GM21737 (cell line): ENCODE measurements at regions not wholly inside any gene's neighbourhood (a gene's known extent, or its start where the extent isn't known, plus 50 kb on each side); places are given as distances from the start of the nearest gene placed in this dataset.
"Not testable (repeated sequence)": the region's sequence is repeated elsewhere in the genome, so short reads cannot be mapped to it uniquely, and the experiment has no call there.

Source experiments
- ATAC-seq: cut with Tn5 transposase; IDR thresholded peaks from one replicate; pipeline ENCODE4 v1.9.1; 2021; ENCODE audit warnings: mild to moderate bottlenecking, moderate library complexity; ENCODE audit not compliant: unreplicated experiment

DNA sequence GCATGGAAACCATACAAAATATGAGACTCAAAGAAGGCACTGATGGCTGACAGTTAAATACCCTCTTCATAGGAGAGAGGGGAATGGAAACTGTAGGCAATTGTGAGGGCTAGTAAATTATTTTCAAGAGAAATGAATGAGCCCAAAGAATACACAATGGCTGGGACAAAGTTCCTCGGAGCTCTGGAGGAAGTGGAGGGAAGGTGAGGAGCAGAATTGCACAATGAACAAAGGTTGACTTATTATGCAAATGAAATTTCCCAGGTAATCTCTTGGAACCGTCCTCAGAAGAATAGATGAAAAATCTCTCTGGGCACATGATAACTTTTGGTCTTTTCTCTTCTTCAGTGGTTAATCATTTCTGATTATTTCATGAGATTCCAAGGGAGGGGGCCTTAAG lies 202.6 kb upstream of the VCX start:
- no peak for ATAC-seq

DNA sequence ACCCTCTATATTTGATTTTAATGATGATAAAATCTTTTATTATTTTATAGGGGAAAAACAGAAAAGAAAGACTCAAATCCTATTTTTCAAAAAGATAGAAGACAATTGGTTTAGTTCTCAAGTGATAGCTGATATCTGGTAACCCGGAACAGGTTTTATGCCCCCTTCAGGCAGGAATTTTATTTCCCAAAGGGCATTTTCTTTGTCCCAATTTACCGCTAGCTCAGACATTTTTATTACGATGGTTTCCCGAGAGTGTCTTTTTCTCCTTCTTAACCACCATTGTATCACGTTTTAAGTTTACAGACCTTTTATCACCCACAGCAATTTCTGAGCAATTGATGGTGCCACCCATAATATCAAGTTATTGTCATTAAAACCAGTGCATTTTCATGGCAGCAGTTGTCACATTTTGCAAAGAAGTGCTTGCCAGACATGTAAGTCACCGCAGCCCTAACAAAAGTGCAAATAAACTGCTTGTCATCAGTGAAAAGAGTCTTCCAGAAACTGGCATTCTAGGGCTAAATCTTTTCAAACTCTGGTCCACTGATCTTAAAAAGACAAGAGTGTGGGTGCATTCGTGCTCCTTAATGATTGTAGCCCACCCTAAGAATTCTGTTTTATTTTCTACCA lies 204.8 kb upstream of the VCX start:
- no peak for ATAC-seq

- ATAC-seq: no peak
Measured at GRCh38 chrX:7637066-7637465, 205.9 kb upstream of the VCX start.

GRCh38 chrX:7635604-7636003 lies 207.4 kb upstream of the VCX start:
- no peak for ATAC-seq

- ATAC-seq: no peak
Measured at GRCh38 chrX:7620560-7620959, 222.4 kb upstream of the VCX start.

DNA sequence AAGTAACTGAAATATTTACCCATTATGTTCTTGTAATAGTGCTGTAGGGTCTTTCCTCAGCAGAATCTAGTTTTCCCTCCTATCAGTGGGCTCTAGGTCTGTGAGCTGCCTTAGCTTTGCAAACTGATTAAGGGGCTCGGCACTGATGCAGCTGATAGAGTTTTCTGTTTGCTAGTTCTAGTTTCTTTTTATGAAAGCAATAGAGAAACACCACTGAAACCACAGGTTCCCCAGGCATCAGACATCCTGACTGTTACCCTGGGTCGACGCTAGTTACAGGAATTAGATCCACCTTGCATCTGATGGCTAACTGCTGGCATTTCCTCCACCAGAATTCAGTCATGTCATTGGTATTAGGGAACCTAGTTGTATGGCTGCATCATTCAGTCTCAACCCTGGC lies 225.0 kb upstream of the VCX start:
- ATAC-seq: no peak

- ATAC-seq: no peak
Measured at GRCh38 chrX:7614616-7615015, 228.4 kb upstream of the VCX start.

DNA sequence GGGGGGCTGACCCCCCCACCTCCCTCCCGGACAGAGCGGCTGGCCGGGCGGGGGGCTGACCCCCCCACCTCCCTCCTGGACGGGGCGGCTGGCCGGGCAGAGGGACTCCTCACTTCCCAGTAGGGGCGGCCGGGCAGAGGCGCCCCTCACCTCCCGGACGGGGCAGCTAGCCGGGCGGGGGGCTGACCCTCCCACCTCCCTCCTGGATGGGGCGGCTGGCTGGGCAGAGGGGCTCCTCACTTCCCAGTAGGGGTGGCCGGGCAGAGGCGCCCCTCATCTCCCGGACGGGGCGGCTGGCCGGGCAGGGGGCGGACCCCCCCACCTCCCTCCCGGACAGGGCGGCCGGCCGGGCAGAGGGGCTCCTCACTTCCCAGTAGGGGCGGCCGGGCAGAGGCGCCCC lies 234.3 kb upstream of the VCX start:
- not testable (repeated sequence) for ATAC-seq

DNA sequence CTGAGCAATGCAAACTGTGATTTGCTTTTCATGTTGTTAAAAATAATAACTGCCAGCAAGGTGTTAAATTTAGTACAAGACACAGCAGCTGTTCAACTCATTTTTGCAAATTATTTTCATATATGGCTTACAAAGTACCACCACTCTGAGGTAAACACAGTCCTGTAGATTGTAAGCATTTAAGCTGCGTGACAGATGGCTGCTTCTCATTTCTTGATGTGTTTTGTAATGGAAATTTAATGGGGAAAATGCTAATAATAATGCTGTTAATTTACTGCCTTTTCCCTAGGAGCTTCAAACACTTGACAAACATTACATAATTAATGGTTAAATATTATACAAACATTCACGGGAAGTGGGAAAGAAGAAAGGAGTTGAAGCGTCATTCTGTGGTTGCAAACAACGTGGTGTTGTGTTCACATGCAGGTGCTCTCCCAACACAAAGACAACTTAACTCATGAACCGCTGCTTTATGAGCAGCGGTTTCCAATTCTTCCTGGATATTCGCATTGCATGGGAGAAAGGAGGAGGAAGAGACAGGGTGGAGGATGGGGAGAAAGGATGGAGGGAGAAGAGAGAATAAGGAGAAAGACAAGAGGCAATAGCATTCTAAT lies 236.8 kb upstream of the VCX start:
- no peak for ATAC-seq

DNA sequence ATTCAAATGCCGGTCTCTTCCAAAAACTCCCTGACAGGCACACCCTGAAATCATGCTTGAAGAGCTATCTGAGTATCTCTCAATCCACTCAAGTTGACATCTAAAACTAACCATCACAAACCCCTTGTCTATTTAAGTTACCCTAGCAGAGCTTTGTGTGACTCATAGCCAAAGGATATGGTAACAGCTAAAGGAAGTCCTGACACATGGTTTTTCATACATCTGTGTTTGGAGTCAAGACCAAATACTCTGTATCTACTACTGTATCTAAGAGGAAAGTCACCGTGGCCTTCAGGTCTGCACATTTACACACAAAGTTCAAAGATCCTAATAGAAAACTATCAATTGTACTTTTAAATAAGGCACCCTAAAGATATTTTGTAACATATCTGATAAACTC lies 239.6 kb upstream of the VCX start:
- no peak for ATAC-seq

DNA sequence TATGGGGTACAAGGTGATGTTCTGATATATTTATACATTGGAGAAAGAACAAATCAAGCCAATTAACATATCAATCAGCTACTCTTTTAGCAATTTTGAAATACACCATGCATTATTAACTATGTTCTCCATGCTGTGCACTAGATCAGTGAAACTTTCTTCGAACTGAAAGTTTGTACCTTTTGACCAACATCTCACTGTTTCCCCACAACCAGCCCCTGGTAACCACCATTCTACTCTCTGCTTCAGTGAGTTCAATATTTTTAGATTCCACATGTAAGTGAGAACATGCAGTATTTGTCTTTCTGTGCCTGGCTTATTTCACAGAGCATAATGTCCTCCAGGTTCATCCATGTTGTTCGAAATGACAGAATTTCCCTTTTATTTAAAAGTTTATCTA lies 246.1 kb upstream of the VCX start:
- no peak for ATAC-seq

GRCh38 chrX:7593370-7593769 lies 249.6 kb upstream of the VCX start:
- ATAC-seq: not testable (repeated sequence)

- ATAC-seq: no peak
Measured at GRCh38 chrX:7586126-7586525, 256.8 kb upstream of the VCX start.

GRCh38 chrX:7582191-7582590 lies 260.8 kb upstream of the VCX start:
- ATAC-seq: no peak

GRCh38 chrX:7580127-7580526 lies 262.8 kb upstream of the VCX start:
- ATAC-seq: no peak

GRCh38 chrX:7574325-7574724 lies 268.6 kb upstream of the VCX start:
- ATAC-seq: no peak

DNA sequence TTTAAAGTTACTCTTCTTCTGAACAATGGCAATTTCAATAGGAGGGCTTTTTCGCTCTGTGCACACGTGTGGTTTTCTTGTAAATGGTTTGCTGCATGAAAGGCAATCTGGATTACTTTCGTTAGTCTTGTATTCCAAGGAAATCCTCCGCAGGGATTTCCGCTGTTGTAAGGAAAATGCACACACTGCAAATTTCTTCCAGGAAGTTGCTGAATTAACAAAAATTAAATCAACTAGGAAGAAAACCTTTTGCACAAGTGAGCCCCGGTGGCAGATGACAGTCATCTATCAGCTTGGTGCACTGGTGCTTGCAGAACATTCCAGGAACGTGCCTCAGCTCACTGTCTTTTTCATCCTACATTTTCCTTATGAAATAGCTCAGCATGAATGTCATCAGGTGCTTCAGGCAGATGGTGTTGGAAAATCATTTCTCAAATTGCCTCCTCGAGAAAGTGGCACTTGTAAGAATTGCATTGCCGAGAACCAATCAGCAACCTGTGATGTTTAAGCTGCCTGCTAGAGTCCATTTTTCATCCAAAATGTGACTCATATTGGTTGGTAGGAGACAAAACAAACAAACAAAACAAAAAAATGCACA lies 272.4 kb upstream of the VCX start:
- no peak for ATAC-seq

DNA sequence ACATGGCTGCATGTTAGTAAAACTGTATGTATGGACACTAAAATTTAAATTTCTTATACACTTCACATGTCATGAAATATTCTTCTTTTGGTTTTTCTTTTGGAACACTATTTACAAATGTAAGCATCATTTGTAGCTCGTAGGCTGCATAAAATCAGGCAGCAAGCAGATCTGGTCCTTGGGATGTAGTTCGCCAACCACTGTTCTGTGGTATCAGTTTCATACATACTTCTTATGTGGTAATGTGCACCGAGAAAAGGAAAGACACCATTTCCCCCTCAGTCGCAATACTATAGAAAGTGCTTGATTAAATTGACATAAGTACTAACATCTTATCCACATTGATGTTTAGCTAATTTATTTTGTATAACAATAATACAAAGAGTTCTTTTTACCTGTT lies 274.4 kb upstream of the VCX start:
- no peak for ATAC-seq

GRCh38 chrX:7568130-7568529 lies 274.8 kb upstream of the VCX start:
- no peak for ATAC-seq

- no peak for ATAC-seq
Measured at GRCh38 chrX:7552760-7553159, 290.2 kb upstream of the VCX start.

- ATAC-seq: no peak
Measured at GRCh38 chrX:7546551-7547080, 296.4 kb upstream of the VCX start.

- ATAC-seq: no peak
Measured at GRCh38 chrX:7545564-7545963, 297.4 kb upstream of the VCX start.
